ENCODE measurements at regions not wholly inside any gene's neighbourhood (a gene's known extent, or its start where the extent isn't known, plus 50 kb on each side); places are given as distances from the start of the nearest gene placed in this dataset.

DNA sequence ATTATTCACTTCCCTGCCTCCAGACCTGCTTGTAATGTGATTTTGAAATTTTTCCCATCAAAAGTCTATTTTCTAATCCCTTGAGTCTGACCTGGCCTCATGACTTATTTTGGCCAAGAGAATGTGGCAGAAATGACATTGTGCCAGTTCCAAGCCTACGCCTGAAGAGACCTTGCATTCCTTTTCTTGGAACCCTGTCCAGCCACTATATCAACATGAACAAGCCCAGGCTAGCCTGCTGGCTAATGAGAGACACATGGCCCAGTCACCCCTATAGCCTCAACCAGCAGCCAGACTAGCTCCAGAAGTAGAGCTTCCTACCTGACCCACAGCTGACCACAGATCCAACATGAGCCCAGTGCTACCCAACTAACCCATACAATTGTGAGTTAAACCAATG, 121.1 kb upstream of the ACP3 start:
- DNase-seq = no peak

DNA sequence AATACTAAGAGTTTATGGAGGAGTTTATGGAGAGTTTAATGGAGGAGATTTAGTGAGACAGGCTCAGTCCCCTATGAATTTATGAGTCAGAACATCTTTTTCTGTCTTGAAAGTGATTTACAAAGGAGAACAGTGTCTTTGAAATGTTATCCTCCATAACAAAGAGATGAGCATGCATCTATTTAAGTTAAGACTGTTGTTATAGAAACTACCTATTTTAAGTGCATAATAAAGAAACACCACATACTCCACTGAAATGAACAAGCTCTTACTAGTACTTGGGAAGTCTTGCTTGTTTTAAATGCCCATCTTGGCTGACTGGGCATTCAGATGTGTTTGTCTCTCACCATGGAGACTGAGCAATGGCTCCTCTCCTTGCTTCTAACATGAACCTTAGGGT, 118.7 kb upstream of the ACP3 start:
- DNase-seq = no peak

DNA sequence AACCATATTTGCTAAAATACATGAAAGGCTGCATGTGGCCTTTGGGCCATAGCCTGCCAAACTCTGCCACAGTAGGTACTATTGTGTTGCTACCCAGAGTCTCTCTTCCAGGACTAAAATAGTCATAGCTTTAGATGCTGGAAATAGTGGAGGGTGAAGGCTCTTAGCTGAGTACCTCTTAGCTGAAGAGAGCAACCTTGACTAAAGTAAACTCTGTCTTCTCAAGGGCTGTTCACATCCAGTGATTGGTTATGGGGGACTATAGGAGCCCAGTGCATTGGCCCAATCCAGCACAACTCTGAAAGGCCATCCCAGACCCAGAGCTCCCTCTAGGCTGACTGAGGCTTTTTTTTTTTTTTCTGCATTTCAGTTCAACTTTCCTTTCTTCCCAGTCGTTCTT, 117.8 kb upstream of the ACP3 start:
- DNase-seq = no peak

DNA sequence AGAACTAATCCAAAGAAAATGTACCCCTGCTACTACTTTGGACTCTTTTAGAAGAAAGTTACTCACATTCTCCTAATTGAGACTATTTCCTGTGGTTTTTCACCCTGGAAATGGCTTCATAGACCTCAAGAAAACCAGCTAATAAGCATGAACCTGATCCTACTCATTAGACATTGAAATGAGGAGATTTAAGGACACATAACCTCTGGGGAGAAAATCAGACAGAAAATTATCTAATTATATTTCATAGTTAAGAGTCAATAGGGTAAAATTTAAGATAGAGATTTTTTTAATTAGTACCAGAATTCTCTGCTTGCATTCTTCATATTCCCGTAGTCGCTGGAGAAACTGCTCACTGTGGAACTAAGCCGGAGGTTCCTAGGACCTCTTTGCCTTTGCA, 114.6 kb upstream of the ACP3 start:
- DNase-seq = no peak

DNA sequence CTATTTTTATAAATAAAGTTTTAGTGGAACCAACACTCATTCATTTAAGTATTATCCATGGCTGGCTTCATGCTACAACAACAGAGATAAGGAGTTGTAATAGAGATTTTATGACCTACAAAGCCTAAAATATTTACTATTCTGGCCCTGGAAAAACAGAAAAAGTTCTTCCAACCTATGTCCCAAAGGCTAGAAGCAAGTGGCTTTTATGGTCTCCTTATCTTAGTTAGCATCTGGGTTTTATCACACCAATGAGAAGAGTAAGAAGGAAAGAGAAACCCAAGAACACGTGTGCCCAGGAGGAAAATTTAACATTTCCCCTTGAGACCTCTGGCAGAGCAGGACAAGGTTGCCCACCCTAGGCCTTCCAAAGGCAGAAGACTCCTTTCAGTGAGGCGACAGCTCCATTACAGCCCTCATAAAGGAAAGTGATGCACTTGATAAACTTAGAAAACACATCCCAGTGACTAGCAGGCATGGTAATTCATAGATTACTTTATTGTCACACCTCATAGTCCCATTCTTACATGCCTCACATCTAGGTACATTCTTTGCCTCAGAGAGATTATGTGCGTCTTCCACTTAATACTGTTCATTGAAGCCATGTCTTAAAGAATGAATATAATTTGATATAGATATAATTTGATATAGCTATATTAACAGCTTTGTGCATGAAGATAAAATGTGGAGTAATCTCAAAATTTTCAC, 113.2 kb upstream of the ACP3 start:
- DNase-seq = no peak

DNA sequence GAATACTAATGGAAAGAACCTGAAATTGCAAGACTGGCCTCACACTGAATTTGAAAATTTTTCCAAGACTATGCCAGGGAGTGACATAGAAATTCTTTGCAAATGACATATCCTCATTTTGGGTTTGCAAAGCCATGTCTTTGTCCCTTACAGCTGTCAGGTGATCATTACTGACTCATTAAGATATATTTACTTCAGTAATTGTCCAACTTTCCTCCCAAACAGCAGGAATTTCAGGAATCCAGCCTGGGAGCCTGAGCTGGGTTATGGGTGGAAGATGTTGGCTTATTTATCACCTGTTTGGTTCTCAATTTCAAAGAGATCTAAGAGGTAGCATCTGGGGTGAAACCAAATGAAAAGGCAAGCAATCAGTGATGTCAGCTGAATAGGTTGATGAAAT, 111.6 kb upstream of the ACP3 start:
- DNase-seq = no peak

DNA sequence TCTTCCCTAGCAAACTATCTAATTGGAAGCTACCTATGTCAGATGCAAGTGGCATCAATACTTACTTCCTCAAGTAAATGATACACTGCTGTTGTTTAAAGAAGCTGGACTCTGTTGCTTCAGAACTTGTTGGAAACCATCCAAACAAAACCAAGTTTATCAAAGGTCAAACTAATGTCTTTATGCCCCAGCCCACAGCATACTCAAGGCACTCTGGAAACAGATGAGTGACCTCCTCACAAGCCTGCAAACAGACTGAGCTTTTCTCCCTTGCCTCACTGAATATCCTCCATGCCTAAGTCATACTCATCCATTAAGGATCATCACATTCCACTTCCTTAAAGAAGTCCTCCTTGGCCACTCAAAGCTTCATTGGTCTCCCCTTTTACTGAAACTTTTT, 107.4 kb upstream of the ACP3 start:
- no peak for DNase-seq

DNA sequence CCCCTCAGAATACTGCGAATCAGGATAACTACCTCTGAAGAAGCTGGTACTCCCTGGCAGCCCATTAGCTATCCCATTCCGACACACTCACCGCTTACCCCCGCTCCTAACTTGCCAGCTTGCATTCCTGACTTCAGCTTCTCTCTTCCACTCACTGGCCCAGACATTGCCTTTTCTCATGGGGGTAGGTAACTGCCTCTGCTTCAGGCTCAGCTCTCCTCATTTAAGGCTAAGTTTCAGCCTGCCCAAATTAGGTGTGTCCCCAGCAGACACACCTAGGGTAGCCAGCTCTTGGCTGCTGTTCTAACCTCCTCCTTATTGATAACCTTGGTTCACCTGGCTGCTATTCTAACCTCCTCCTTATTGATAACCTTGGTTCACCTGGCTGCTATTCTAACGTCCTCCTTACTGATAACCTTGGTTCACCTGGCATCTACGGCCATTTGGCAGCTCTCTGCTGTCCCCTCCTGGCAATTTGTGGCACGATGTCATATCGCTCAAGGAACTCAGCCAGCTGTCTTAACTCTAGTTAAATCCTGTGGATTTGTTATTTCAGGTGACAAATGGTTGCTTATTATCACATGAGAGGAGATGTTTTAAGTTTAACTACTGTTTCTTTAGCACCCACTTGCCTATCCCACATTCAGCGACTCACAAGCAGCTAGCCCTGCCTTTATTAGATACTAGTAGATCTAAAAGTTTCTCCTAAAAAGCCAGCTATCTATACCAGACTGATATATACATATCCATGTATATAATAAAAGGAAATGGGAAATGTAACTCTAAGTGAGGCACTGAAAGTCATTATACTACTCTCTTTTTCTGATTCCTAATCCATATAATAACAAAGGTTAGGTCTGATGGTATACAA, 106.5 kb upstream of the ACP3 start:
- peak; percentile 4 for DNase-seq

DNA sequence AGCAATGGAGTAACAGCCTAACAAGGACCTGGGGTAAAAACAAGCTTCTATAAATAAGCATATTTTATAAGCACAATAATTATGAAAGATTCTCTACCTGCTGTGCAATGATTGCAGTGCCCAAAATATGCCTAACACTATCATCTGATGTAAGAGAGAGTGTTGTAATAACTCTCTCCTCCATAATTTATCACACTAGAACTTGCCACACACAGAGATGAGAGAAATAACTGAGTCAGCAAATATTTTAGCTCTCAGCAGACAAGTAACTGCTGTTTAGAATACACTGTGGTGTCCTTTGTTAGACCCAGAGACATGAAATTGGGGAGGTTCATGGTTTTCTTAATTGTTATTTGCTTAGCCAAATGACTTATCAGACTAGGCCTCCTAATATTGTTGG, 105.3 kb upstream of the ACP3 start:
- DNase-seq = no peak

DNA sequence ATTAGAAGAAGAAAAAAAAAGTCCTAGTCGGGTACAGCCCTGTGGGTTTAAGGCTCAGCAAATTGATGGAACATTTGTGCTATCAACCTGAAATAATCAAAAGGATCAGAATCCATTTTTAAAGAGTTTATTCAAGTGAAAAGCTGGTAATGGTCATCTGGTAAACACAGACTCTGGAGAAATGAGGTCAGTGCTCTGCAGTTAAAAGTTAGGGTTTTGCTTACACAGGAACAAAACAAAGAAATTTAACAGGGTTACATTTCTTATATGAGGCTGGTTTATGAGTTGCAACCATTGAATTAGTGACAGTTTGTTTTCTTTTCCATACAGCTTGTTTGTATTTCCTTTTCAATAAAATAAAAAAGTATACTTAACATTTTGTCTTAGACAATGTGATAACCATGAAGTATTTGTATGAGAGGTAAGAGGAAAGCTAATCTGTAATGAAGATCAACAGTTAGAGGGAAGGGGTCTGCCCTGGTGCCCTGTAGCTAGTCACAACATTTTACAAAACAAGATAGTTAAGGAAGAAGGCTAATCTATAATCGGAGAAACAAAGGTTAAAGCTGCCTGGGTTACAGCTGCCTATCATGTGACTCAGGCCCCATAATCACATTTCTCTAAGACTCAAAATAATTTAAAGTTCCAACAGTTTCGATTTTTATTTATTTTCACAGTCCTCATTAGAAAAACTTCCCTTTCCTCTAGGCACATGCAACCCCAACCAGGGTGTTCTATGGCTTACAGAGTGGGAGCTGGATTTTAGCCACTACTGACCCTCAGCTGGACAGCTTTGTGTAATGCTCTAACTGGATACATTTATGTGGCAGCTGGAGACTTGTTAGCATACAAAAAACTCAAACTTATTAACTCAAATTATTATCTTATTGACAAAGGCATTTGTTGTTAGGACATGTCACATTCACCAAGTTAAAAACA, 98.1 kb upstream of the ACP3 start:
- DNase-seq = no peak

DNA sequence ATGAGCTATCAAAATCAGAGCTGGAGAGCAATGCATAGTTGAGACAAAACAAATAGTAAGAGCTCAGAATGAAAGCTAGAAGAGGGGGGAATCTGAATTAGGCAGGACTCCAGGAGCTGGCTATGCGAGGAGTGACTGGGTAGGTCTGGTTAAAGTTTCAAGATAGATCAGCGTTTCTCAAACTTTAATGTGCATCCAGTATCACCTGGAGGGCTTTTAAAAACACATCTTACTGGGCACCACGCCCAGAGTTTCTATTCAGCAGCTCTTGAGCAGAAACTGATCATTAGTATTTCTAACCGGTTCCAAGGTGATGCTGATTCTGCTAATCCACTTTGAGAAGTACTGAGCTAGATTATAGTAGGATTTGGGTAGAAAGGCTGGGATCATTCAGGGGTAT, 96.2 kb upstream of the ACP3 start:
- no peak for DNase-seq

DNA sequence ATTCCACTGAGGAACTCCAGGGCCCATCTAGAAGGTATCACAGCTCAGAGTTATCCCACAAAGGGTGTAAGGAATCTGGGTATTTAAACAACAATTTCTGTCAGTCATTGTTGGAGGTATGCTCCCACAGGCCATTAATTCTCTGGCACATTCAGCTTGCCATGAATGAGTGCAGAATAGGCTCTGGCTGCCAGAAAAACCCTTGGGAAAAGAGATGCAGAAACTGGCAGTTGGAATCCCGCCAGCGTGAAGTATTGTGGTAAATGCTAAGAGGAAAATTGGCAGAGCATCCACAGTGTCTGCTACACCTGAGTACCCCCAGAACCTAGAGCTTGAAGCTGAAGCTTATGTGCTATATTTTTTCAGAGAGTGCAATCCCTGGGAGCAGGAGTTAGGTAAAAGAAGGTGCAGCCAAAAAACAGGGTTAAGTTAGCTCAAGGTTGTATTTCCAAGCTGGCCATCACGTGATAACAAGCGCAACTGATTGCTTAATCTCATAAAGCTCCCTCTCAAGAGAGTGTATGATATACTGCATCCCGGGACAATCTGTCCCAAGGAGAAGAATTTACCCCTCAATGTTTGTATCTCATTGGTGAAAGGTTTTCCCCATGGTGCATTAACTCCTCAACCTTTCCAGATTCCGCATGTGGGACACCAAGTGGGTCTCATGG, 94.2 kb upstream of the ACP3 start:
- no peak for DNase-seq

DNA sequence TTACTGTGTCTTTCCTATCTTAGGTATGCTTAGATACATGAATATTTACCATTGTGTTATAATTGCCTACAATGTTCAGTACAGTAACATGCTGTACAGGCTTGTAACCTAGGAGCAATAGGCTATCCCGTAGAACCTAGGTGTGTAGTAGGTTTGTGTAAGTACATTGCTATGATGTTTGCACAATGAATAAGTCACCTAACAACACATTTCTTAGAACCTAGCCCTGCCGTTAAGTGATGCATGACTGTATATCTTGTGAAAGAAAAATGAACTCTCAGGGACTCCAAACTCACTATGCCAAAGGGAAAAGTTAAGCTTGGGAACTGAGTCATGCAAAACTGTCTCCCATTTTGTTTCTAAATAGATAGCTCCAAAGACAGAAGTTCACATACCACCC, 91.5 kb upstream of the ACP3 start:
- no peak for DNase-seq

DNA sequence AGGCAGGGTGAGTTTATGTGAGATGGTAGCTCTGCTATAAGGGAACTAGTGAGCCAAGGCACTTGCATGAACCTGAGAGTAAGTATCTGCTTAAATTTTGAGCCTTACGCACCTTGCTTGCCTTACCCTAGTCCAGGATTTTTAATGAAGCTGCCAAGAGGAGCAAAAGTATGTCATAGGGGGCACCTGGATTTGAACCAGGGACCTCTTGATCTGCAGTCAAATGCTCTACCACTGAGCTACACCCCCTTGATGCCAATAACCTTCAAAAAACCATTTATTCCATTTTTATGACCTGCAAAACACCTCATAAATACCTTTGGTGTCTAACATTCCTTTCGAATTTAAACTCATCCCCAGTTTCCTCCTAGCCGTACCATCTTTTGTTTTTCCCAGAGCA, 88.3 kb upstream of the ACP3 start:
- DNase-seq = no peak

DNA sequence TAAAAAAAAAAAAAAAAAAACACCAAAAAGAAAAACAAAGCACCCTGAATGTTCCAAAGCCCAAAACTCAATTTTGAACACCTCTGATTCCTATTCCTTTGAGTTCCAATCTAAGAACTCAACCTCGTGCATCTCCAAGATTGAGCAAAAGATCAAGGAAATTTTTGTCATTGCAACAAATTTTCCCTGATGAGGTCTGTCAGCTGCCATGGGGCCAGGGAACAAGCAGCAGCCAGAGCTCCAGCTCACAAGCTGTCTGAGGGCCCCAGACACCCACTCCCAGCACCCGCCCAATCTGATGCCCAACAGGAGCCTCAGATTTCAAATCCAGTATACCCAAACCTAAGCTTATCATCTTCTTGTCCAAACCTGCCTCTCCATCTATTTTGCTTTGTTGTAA, 87.6 kb upstream of the ACP3 start:
- no peak for DNase-seq

DNA sequence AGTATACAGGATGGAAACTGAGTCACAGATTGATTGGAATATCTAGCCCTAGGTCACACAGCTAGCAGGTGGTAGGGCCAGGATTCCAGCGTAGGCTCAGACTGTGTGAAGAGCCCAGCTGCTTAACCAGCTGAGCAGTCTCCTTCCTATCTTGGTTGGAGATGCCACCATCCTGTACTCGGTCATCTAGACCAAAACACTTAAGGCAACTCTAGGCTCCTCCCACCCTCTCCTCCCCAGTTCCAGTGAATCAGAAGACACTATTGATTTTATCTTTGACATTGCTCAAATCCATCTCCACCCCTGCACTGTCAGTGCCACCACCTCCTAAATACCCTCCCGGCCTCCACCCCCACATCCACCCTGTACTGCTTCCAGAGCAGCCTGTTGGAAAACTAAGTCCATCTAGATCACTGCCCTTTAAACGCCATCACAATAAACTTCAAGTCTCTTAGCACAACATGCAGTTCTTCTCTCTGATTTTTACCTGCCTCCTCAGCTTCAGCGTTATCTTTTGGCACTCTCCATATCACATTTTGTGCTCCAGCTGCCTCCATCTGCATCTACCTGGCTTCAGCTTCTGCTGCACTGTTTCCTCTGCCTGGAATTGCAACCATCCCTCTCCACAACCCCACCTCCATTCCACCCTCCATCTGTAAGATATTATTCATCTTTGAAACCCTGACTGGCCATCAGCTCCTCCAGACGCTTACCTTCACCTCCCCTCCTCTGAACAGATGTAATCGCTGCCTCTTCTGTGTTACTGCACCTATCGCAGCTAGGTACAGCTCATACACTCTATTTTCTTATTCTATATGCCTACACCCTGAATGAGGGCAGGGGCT, 86.8 kb upstream of the ACP3 start:
- no peak for DNase-seq

DNA sequence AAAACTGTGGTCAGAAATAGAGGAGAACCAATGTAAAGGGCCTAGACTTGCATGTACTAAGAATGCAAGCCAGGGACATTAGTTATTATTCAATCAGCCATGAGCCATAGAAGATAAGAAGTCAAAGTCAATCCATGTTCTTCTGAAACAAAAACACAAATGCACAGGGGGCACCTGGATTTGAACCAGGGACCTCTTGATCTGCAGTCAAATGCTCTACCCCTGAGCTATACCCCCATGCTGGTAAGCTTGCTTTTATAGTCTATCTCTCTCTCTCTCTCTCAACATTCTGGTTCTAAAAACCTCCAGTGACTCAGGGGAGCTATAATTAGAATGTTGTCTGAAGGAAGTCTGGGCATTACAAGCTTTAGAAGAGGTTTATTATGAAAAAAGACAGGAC, 85.6 kb upstream of the ACP3 start:
- DNase-seq = no peak

DNA sequence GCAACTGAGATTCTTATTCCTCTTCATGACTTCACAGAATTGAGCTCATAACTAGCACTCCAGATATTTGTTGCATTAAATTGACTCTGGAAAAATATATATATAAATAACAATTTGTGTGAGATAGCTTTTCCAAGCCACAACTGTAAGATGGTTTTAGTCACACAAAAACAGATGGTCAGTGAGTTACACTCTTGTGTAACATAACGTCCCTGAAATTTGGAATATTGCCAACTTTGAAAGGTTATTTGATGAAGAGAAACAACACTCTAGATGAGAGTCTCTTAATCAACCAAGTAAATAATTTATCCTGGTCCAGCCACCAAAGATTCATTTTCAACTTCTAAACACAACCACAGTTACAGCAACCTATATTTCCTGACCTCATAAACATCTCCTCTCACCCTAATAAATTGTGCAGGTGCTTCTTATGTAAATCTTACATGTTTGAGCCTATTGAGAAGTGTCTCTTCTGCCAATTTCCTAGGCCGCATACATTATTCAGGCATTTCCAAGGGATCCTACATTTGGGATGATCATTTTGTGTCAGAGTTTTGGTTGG, 84.9 kb upstream of the ACP3 start:
- no peak for DNase-seq

DNA sequence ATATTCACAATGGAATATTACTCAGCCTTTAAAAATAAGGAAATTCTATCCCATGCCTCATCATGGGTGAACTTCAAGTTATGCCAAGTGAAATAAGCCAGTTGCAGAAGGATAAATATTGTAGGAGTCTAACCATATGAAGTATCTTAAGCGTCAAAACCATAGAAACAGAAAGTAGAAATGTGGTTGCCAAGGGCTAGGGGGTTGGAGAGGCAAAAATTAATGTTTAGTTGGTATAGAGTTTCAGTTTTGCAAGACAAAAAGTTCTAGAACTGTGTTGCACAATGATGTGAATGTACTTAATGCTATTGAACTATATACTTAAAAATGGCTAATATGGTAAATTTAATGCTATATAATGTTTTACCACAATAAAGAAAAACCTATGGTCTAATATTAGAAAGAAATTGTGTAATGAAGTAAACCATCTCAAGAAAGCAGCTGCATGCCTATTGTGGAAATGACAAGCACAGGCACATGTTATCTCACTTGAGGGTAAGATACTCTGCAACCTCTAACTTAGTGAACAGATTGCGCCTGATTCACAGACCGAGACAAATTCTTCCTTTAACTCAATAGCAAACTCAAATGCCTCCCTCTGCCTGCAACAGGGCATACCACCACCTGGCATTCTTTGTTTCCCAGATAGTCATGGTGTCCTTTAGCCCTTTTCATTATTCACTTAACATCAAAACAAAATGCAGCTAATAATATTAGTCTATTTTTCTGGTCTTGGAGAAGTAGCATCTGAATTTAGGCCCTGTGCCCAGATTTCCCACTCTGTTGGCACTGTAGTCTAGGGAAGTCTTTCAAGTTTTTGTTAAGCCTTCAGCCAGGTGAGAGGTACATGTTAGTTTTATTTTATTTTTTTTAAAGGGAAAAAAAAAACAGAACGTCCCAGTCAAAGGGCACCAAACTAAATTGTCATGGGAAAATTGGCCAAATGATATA, 80.2 kb upstream of the ACP3 start:
- no peak for DNase-seq

DNA sequence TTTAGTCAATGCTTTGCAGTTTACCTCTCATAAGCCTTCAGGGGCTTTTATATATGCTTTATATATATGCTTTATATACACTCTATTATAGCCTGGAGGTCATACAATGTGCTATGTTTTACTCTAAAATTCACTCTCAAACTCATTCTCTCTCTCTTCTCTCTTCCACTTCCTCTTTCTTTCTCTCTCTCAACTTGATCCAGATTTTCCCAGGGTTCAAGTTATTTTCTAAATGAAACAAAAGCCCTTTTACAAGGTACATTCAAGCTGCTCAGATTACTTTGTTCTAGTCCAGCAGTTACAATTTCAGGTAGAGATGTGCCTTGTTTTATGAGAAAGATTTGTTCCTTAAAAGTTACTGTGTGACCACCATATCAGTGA, 79.6 kb upstream of the ACP3 start:
- DNase-seq = no peak
